Ovary (tissue), 7 donors: ENCODE measurements at regions not wholly inside any gene's neighbourhood (a gene's known extent, or its start where the extent isn't known, plus 50 kb on each side); places are given as distances from the start of the nearest gene placed in this dataset.
A peak's percentile ranks its signal among the peaks of the same experiment; 100 is the strongest.

Experiments
- DNase-seq, 5 donors: peaks; one replicate each; pipeline ENCODE4 v3.0.0-alpha.2; 2019 to 2020
- H3K27ac ChIP-seq, 2 donors: fragments of 200-600 bp; one replicate each; pipeline versions ENCODE4 v1.5.1 to v1.8.0; 2019 to 2022
- H3K27me3 ChIP-seq: fragments of 200-600 bp; one replicate; pipeline ENCODE4 v1.8.0; 2022
- H3K36me3 ChIP-seq: fragments of 200-600 bp; sonication (generic); one replicate; pipeline ENCODE4 v1.5.1; 2019
- H3K4me1 ChIP-seq: one replicate; pipeline ENCODE4 v1.8.1; 2013; ENCODE audit warnings: mild to moderate bottlenecking, moderate library complexity; ENCODE audit not compliant: insufficient read depth
- H3K4me3 ChIP-seq: fragments of 200-600 bp; sonication (generic); one replicate; pipeline ENCODE4 v1.5.1; 2017
- H3K9me3 ChIP-seq, 2 donors: fragments of 200-600 bp in 1 of 2; sonication (generic) in 1 of 2; one replicate each; pipeline versions ENCODE4 v1.5.1 to v1.8.1; 2013 to 2019; ENCODE audit warnings: mild to moderate bottlenecking in 1 of 2, moderate library complexity in 1 of 2
- EP300 ChIP-seq: sonication (generic); formaldehyde crosslinking; IDR thresholded peaks from one replicate; pipeline ENCODE4 v1.6.1; 2017; ENCODE audit warnings: antibody characterized with exemption
- POLR2A ChIP-seq: fragments of 450-650 bp; IDR thresholded peaks from one replicate; pipeline ENCODE4 v1.6.1; 2017; ENCODE audit warnings: antibody characterized with exemption, mild to moderate bottlenecking, moderate library complexity
- WGBS, 3 donors: extraction: QIAGEN DNeasy Blood & Tissue Kit in 1 of 3; methylation state at CpG; one replicate each; pipeline versions ENCODE4 v1.1.5 to v1.1.7; 2013 to 2017; 5-methylcytosine and 5-hydroxymethylcytosine counted together
- intact Hi-C, 4 donors: fragments of 100-400 bp; cut with DNase I; formaldehyde crosslinking; loops; one replicate each; pipeline versions ENCODE4 v1.11.0 to v1.15.1; 2022 to 2023
- TF ChIP-seq, protein P1 (sequence below), 3 donors: fragments of 450-650 bp in 2 of 3; fragments of 200-600 bp in 1 of 3; IDR thresholded peaks; one replicate each; pipeline versions ENCODE4 v1.5.1 to v1.8.0; 2016 to 2022; ENCODE audit warnings: antibody characterized with exemption in 3 of 3, mild to moderate bottlenecking in 1 of 3
- donor health status: DM: no; HTN: no; CAD: no; lungs with moderate emphysema.
- donor health status: DM: no; HTN: no; CAD: no.
- donor health status: Bipolar disorder and iron deficiency.
- donor health status: DM: no; HTN: no; CAD: no.
- donor health status: DM: yes; HTN: yes; CAD: no.

DNA sequence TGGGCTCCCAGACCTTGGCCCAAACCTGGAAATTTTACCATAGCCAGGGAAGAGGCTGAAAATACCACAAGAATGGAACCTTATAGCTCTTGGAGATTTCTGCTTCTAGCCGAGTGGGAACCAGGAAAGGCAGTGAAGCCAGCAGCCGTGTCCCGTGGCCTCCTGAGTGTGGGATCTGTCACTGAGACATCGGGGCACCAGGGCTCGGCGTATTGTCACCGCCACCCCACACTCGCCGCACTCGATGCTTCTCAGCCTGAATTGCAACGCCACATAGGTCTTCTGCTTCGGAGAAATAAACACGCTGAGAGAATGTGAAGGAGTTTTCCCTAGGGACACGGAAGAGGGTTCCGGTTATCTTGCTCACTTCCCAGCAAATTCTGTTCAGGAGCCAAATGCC is 61.5 kb downstream of the DLL1 start:
- H3K27me3 ChIP-seq: no peaks in the 10 kb centered on the region
- H3K9me3 ChIP-seq: no peaks in the 10 kb centered on the region
- DNase-seq: no peak
- no peaks in the 10 kb centered on the region for H3K36me3 ChIP-seq
- 70 to 78% (median 76%) methylated on average over 15 of the region's 15 CpGs for WGBS, 3 donors
- no peak overlapping the region for H3K4me3 ChIP-seq
- intact Hi-C loops: no loop called here
- TF ChIP-seq, protein P1, sequence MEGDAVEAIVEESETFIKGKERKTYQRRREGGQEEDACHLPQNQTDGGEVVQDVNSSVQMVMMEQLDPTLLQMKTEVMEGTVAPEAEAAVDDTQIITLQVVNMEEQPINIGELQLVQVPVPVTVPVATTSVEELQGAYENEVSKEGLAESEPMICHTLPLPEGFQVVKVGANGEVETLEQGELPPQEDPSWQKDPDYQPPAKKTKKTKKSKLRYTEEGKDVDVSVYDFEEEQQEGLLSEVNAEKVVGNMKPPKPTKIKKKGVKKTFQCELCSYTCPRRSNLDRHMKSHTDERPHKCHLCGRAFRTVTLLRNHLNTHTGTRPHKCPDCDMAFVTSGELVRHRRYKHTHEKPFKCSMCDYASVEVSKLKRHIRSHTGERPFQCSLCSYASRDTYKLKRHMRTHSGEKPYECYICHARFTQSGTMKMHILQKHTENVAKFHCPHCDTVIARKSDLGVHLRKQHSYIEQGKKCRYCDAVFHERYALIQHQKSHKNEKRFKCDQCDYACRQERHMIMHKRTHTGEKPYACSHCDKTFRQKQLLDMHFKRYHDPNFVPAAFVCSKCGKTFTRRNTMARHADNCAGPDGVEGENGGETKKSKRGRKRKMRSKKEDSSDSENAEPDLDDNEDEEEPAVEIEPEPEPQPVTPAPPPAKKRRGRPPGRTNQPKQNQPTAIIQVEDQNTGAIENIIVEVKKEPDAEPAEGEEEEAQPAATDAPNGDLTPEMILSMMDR (IDR thresholded peaks at IDR 0.05): no peak
- TF ChIP-seq POLR2A: no peak
- no peak for TF ChIP-seq EP300
- H3K27ac ChIP-seq: no peak overlapping the region
- no peaks in the 10 kb centered on the region for H3K4me1 ChIP-seq

GRCh38 chr6:170228946-170229310 is 62.0 kb downstream of the DLL1 start:
- no peaks in the 10 kb centered on the region for H3K27me3 ChIP-seq
- intact Hi-C loops: no loop called here
- H3K9me3 ChIP-seq: no peaks in the 10 kb centered on the region
- DNase-seq: no peak
- H3K4me3 ChIP-seq: no peak overlapping the region
- no peak for TF ChIP-seq POLR2A
- no peaks in the 10 kb centered on the region for H3K4me1 ChIP-seq
- 87 to 89% (median 89%) methylated on average over 14 of the region's 14 CpGs for WGBS, 3 donors
- no peaks in the 10 kb centered on the region for H3K36me3 ChIP-seq
- no peak overlapping the region for H3K27ac ChIP-seq

- TF ChIP-seq, protein P1 (IDR thresholded peaks at IDR 0.05): no peak
- TF ChIP-seq EP300: no peak
- TF ChIP-seq POLR2A: no peak
- 87 to 92% (median 88%) methylated on average over 24 of the region's 24 CpGs for WGBS, 3 donors
- H3K4me3 ChIP-seq: no peak overlapping the region
- H3K4me1 ChIP-seq: no peaks in the 10 kb centered on the region
- no peaks in the 10 kb centered on the region for H3K27me3 ChIP-seq
- DNase-seq: peak in 1 of 5 donors; percentile 10
- no peak overlapping the region for H3K27ac ChIP-seq
- intact Hi-C loops: no loop called here
- H3K36me3 ChIP-seq: no peaks in the 10 kb centered on the region
- H3K9me3 ChIP-seq: no peaks in the 10 kb centered on the region
Observed at GRCh38 chr6:170227996-170228945, 62.6 kb downstream of the DLL1 start.

GRCh38 chr6:170227521-170227983 is 63.3 kb downstream of the DLL1 start:
- 93 to 95% (median 94%) methylated on average over 14 of the region's 14 CpGs for WGBS, 3 donors
- TF ChIP-seq, protein P1 (IDR thresholded peaks at IDR 0.05): no peak
- TF ChIP-seq POLR2A (no peak), EP300 (no peak)
- Histone ChIP-seq H3K9me3 (no peaks in the 10 kb centered on the region), H3K4me1 (no peaks in the 10 kb centered on the region), H3K27ac (no peak overlapping the region), H3K27me3 (no peaks in the 10 kb centered on the region), H3K36me3 (no peaks in the 10 kb centered on the region), H3K4me3 (no peak overlapping the region)
- DNase-seq: peak in 1 of 5 donors; percentile 9
- intact Hi-C loops: no loop called here

DNA sequence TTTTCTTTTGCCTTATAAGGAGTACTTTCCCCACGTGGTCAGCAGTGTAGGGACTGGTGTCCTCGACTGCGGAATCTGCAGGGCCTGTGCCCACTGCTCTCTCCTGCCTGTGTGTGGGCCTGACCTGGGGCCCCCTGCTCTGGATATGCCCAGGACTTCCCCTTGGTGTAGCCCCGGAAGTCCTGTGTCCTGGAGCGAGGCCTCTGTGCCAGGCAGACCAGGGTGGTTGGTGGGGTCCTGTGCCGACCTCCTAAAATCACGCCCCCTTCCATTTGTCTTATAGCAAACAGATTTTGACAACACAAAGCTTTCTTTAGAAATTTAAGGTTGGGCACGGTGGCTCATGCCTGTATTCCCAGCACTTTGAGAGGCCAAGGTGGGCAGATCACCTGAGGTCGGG is 64.2 kb downstream of the DLL1 start:
- Histone ChIP-seq H3K27ac (no peak overlapping the region), H3K27me3 (no peaks in the 10 kb centered on the region), H3K4me3 (no peak overlapping the region), H3K4me1 (no peaks in the 10 kb centered on the region), H3K36me3 (no peaks in the 10 kb centered on the region), H3K9me3 (no peaks in the 10 kb centered on the region)
- WGBS, 3 donors: 77 to 85% (median 83%) methylated on average over 9 of the region's 9 CpGs
- intact Hi-C loops: no loop called here
- TF ChIP-seq POLR2A: no peak
- no peak for TF ChIP-seq EP300
- TF ChIP-seq, protein P1 (IDR thresholded peaks at IDR 0.05): no peak
- DNase-seq: peak in 1 of 5 donors; percentile 6
